ENCODE measurements at regions not wholly inside any gene's neighbourhood (a gene's known extent, or its start where the extent isn't known, plus 50 kb on each side); places are given as distances from the start of the nearest gene placed in this dataset.

DNA sequence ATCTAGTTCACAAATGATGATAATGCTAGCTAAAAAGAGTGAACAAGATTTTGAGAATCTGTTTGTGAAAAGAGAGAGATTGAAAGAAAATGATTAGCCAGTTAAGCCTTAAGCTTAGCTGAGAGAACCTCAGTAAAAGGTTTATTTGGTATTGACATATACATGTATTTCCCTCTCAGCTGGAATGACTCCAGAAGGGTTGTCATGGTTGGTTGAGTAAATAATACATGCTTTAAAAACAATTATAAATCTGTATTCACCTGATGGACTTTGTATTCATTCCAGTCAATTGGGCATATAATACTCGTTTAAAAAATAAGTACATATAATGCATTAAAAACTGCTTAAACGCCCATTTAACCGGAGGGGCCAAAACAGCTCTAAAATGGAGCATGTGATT is 181.4 kb downstream of the GRB14 start:
- TF ChIP-seq, protein P1, sequence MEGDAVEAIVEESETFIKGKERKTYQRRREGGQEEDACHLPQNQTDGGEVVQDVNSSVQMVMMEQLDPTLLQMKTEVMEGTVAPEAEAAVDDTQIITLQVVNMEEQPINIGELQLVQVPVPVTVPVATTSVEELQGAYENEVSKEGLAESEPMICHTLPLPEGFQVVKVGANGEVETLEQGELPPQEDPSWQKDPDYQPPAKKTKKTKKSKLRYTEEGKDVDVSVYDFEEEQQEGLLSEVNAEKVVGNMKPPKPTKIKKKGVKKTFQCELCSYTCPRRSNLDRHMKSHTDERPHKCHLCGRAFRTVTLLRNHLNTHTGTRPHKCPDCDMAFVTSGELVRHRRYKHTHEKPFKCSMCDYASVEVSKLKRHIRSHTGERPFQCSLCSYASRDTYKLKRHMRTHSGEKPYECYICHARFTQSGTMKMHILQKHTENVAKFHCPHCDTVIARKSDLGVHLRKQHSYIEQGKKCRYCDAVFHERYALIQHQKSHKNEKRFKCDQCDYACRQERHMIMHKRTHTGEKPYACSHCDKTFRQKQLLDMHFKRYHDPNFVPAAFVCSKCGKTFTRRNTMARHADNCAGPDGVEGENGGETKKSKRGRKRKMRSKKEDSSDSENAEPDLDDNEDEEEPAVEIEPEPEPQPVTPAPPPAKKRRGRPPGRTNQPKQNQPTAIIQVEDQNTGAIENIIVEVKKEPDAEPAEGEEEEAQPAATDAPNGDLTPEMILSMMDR (IDR thresholded peaks at IDR 0.05): no peak
- TF ChIP-seq POLR2A (IDR thresholded peaks at IDR 0.05): no peak

All from testis (tissue), 2 donors.